Peyer's patch (tissue), 4 donors: ENCODE measurements at regions not wholly inside any gene's neighbourhood (a gene's known extent, or its start where the extent isn't known, plus 50 kb on each side); places are given as distances from the start of the nearest gene placed in this dataset.

Experiments
- CTCF ChIP-seq, 6 experiments: fragments of 450-650 bp in 4 of 6; fragments of 200-600 bp in 2 of 6; sonication (generic) in 1 of 6; IDR thresholded peaks; one replicate each; pipeline ENCODE4 v1.5.1; 2017 to 2019; ENCODE audit warnings: antibody characterized with exemption in 6 of 6, mild to moderate bottlenecking in 3 of 6, moderate library complexity in 1 of 6
- POLR2A ChIP-seq, 2 donors: fragments of 450-650 bp; IDR thresholded peaks; one replicate each; pipeline ENCODE4 v1.5.1; 2017; ENCODE audit warnings: antibody characterized with exemption in 2 of 2, mild to moderate bottlenecking in 2 of 2, moderate library complexity in 2 of 2

DNA sequence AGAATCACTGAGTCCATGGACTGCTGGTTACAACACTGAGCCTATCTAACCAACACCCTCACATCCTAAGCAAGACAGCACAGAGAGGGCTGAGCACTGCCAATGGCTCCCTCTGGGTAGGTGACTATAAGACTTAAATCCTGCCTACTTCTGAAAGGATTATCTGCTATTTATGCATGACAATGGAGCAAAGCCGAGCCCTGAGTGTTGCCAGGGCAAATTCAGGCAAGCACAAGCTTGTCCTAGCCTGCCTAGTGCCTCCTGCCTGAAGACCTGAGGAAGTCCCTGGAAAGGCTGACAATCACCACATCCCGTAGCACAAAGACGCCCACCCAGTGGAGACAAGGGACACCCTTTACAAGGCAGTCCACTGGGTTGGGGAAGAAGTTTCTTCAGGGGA, 129.7 kb downstream of the OSR1 start:
- no peak for TF ChIP-seq CTCF (IDR thresholded peaks at IDR 0.05)
- no peak for TF ChIP-seq POLR2A (IDR thresholded peaks at IDR 0.05)
